ENCODE measurements at regions not wholly inside any gene's neighbourhood (a gene's known extent, or its start where the extent isn't known, plus 50 kb on each side); places are given as distances from the start of the nearest gene placed in this dataset.

- TF ChIP-seq, protein P1, sequence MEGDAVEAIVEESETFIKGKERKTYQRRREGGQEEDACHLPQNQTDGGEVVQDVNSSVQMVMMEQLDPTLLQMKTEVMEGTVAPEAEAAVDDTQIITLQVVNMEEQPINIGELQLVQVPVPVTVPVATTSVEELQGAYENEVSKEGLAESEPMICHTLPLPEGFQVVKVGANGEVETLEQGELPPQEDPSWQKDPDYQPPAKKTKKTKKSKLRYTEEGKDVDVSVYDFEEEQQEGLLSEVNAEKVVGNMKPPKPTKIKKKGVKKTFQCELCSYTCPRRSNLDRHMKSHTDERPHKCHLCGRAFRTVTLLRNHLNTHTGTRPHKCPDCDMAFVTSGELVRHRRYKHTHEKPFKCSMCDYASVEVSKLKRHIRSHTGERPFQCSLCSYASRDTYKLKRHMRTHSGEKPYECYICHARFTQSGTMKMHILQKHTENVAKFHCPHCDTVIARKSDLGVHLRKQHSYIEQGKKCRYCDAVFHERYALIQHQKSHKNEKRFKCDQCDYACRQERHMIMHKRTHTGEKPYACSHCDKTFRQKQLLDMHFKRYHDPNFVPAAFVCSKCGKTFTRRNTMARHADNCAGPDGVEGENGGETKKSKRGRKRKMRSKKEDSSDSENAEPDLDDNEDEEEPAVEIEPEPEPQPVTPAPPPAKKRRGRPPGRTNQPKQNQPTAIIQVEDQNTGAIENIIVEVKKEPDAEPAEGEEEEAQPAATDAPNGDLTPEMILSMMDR (IDR thresholded peaks at IDR 0.05): no peak
- TF ChIP-seq POLR2A (IDR thresholded peaks at IDR 0.05): no peak
Observed at GRCh38 chr5:43804041-43804440, 201.1 kb downstream of the NNT start.

Measured in uterus (tissue), 2 donors.